Liver (tissue), 3 donors: ENCODE measurements at regions not wholly inside any gene's neighbourhood (a gene's known extent, or its start where the extent isn't known, plus 50 kb on each side); places are given as distances from the start of the nearest gene placed in this dataset.

Experiments used
- CTCF ChIP-seq: fragments of 150-350 bp; IDR thresholded peaks from 2 replicates; pipeline ENCODE4 v1.5.1; 2017; ENCODE audit warnings: improper control_type of control experiment, low read depth, low read length; ENCODE audit not compliant: missing input control
- JUND ChIP-seq, 2 donors: IDR thresholded peaks; 2 replicates each; pipeline ENCODE4 v1.6.1; 2016; ENCODE audit warnings: antibody characterized with exemption in 2 of 2
- NR2F2 ChIP-seq: IDR thresholded peaks from 2 replicates; pipeline ENCODE4 v1.6.1; 2016; ENCODE audit warnings: antibody characterized with exemption
- RAD21 ChIP-seq, 2 donors: IDR thresholded peaks; 2 replicates each; pipeline ENCODE4 v1.6.1; 2016; ENCODE audit warnings: antibody characterized with exemption in 2 of 2, mild to moderate bottlenecking in 2 of 2
- ZBTB33 ChIP-seq: IDR thresholded peaks from 2 replicates; pipeline ENCODE4 v1.6.1; 2016; ENCODE audit warnings: antibody characterized with exemption
- donor health status: healthy.
- donor health status: healthy.

GRCh38 chr2:156874707-156875106, 382.8 kb upstream of the GALNT5 start:
- no peak for TF ChIP-seq CTCF
- no peak for TF ChIP-seq RAD21 (IDR thresholded peaks at IDR 0.05)
- TF ChIP-seq JUND (IDR thresholded peaks at IDR 0.05) = no peak
- no peak for TF ChIP-seq NR2F2
- no peak for TF ChIP-seq ZBTB33
